ENCODE measurements at regions not wholly inside any gene's neighbourhood (a gene's known extent, or its start where the extent isn't known, plus 50 kb on each side); places are given as distances from the start of the nearest gene placed in this dataset.

GRCh38 chr12:72082986-72083820, 144.6 kb downstream of the TPH2 start:
- DNase-seq (ENCODE audit: low spot score), result no peak

- DNase-seq (ENCODE audit: low spot score), result no peak
Observed at GRCh38 chr12:72084061-72084460, 145.4 kb downstream of the TPH2 start.

GRCh38 chr12:72084880-72085279, 146.2 kb downstream of the TPH2 start:
- no peak for DNase-seq (ENCODE audit: low spot score)

- no peak for DNase-seq (ENCODE audit: low spot score)
Observed at GRCh38 chr12:72089678-72090077, 151.0 kb downstream of the TPH2 start.

- no peak for DNase-seq (ENCODE audit: low spot score)
Observed at GRCh38 chr12:72093424-72093823, 154.8 kb downstream of the TPH2 start.

- no peak for DNase-seq (ENCODE audit: low spot score)
Observed at GRCh38 chr12:72093930-72094329, 155.3 kb downstream of the TPH2 start.

GRCh38 chr12:72094490-72094889, 155.8 kb downstream of the TPH2 start:
- DNase-seq (ENCODE audit: low spot score), result no peak

- DNase-seq (ENCODE audit: low spot score), result no peak
Observed at GRCh38 chr12:72095025-72095424, 156.4 kb downstream of the TPH2 start.

- no peak for DNase-seq (ENCODE audit: low spot score)
Observed at GRCh38 chr12:72098622-72099021, 160.0 kb downstream of the TPH2 start.

- no peak for DNase-seq (ENCODE audit: low spot score)
Observed at GRCh38 chr12:72100854-72101253, 162.2 kb downstream of the TPH2 start.

GRCh38 chr12:72102150-72102549, 163.5 kb downstream of the TPH2 start:
- no peak for DNase-seq (ENCODE audit: low spot score)

- no peak for DNase-seq (ENCODE audit: low spot score)
Observed at GRCh38 chr12:72105849-72106248, 166.3 kb upstream of the TRHDE start.

GRCh38 chr12:72110937-72111650, 161.1 kb upstream of the TRHDE start:
- no peak for DNase-seq (ENCODE audit: low spot score)

- no peak for DNase-seq (ENCODE audit: low spot score)
Observed at GRCh38 chr12:72111706-72112105, 160.5 kb upstream of the TRHDE start.

GRCh38 chr12:72133497-72134055, 138.6 kb upstream of the TRHDE start:
- no peak for DNase-seq (ENCODE audit: low spot score)

GRCh38 chr12:72134246-72135020, 137.7 kb upstream of the TRHDE start:
- no peak for DNase-seq (ENCODE audit: low spot score)

GRCh38 chr12:72135021-72135301, 137.2 kb upstream of the TRHDE start:
- no peak for DNase-seq (ENCODE audit: low spot score)

GRCh38 chr12:72136792-72137191, 135.4 kb upstream of the TRHDE start:
- no peak for DNase-seq (ENCODE audit: low spot score)

- no peak for DNase-seq (ENCODE audit: low spot score)
Observed at GRCh38 chr12:72139411-72139810, 132.8 kb upstream of the TRHDE start.

GRCh38 chr12:72141381-72141780, 130.8 kb upstream of the TRHDE start:
- peak; percentile 23 for DNase-seq (ENCODE audit: low spot score)

- no peak for DNase-seq (ENCODE audit: low spot score)
Observed at GRCh38 chr12:72144553-72144952, 127.6 kb upstream of the TRHDE start.

GRCh38 chr12:72146495-72146894, 125.7 kb upstream of the TRHDE start:
- DNase-seq (ENCODE audit: low spot score), result no peak

- no peak for DNase-seq (ENCODE audit: low spot score)
Observed at GRCh38 chr12:72148709-72149108, 123.5 kb upstream of the TRHDE start.
